Posterior cingulate gyrus (tissue), 11 donors: ENCODE measurements at regions not wholly inside any gene's neighbourhood (a gene's known extent, or its start where the extent isn't known, plus 50 kb on each side); places are given as distances from the start of the nearest gene placed in this dataset.
"Not testable (repeated sequence)": the region's sequence is repeated elsewhere in the genome, so short reads cannot be mapped to it uniquely, and the experiment has no call there.

Experiments
- DNase-seq, 10 donors: peaks; one replicate each; pipeline versions ENCODE4 v3.0.0 to v3.0.0-alpha.2; 2020 to 2021; ENCODE audit warnings: mixed read lengths in 3 of 10
- intact Hi-C: fragments of 100-400 bp; cut with DNase I; formaldehyde crosslinking; loops from one replicate; pipeline ENCODE4 v1.15.1; 2023

- no peak for DNase-seq
Observed at GRCh38 chr14:76696791-76697190, 64.5 kb upstream of the VASH1 start.

GRCh38 chr14:76697246-76697905 lies 63.9 kb upstream of the VASH1 start:
- DNase-seq, result peak in 1 of 10 donors; percentile 22
- intact Hi-C loops, result no loop called here

More at GRCh38 chr14:76696791-76697190, 64.5 kb upstream of the VASH1 start:
- intact Hi-C loops, result no loop called here

- intact Hi-C loops, result no loop called here
Observed at GRCh38 chr14:76698191-76698590, 63.1 kb upstream of the VASH1 start.

GRCh38 chr14:76698631-76699030 lies 62.6 kb upstream of the VASH1 start:
- peak in 1 of 10 donors; percentile 14 for DNase-seq

More at GRCh38 chr14:76698191-76698590, 63.1 kb upstream of the VASH1 start:
- peak in 1 of 10 donors; percentile 15 for DNase-seq

GRCh38 chr14:76699209-76699938 lies 61.9 kb upstream of the VASH1 start:
- no peak for DNase-seq

More at GRCh38 chr14:76698631-76699030, 62.6 kb upstream of the VASH1 start:
- intact Hi-C loops, result no loop called here

GRCh38 chr14:76699939-76700590 lies 61.2 kb upstream of the VASH1 start:
- no peak for DNase-seq
- intact Hi-C loops, result no loop called here

More at GRCh38 chr14:76699209-76699938, 61.9 kb upstream of the VASH1 start:
- intact Hi-C loops, result no loop called here

GRCh38 chr14:76701436-76701835 lies 59.8 kb upstream of the VASH1 start:
- intact Hi-C loops, result no loop called here
- DNase-seq, result no peak

- DNase-seq, result peak in 1 of 10 donors; percentile 26
- intact Hi-C loops, result no loop called here
Observed at GRCh38 chr14:76701981-76702380, 59.3 kb upstream of the VASH1 start.

- DNase-seq, result no peak
- intact Hi-C loops, result no loop called here
Observed at GRCh38 chr14:76705214-76705613, 56.1 kb upstream of the VASH1 start.

- intact Hi-C loops, DNase-seq: not testable (repeated sequence)
Observed at GRCh38 chr14:76706207-76706606, 55.1 kb upstream of the VASH1 start.

GRCh38 chr14:76706811-76707210 lies 54.5 kb upstream of the VASH1 start:
- no peak for DNase-seq
- intact Hi-C loops, result no loop called here

- no peak for DNase-seq
- intact Hi-C loops, result no loop called here
Observed at GRCh38 chr14:76708028-76708427, 53.2 kb upstream of the VASH1 start.

- intact Hi-C loops, result no loop called here
- no peak for DNase-seq
Observed at GRCh38 chr14:76708771-76709170, 52.5 kb upstream of the VASH1 start.

GRCh38 chr14:76710056-76711010 lies 50.9 kb upstream of the VASH1 start:
- intact Hi-C loops, result loop anchor here (1.0 to 2.0 kb wide), 3 partner anchors 50 to 101 kb away; partner anchors contain the start of gene VASH1
- peak in 1 of 10 donors; percentile 36 for DNase-seq
